ENCODE measurements at regions not wholly inside any gene's neighbourhood (a gene's known extent, or its start where the extent isn't known, plus 50 kb on each side); places are given as distances from the start of the nearest gene placed in this dataset.

GRCh38 chr3:107973961-107974360 is 116.9 kb downstream of the CD47 start:
- no peak for ATAC-seq
- DNase-seq (ENCODE audit: low spot score) = no peak
- intact Hi-C loops (cut with DNase I) = no loop called here

GRCh38 chr3:107973152-107973551 is 117.7 kb downstream of the CD47 start:
- ATAC-seq (no peak), DNase-seq (ENCODE audit: low spot score) (no peak)
- intact Hi-C loops (cut with DNase I) = no loop called here

GRCh38 chr3:107970993-107971580 is 119.7 kb downstream of the CD47 start:
- ATAC-seq (no peak), DNase-seq (ENCODE audit: low spot score) (no peak)
- intact Hi-C loops (cut with DNase I) = no loop called here

GRCh38 chr3:107969994-107970819 is 120.6 kb downstream of the CD47 start:
- DNase-seq (ENCODE audit: low spot score) (no peak), ATAC-seq (peak; percentile 59)
- intact Hi-C loops (cut with DNase I) = no loop called here

- ATAC-seq = no peak
- intact Hi-C loops (cut with DNase I) = no loop called here
These were observed 121.3 kb downstream of the CD47 start for GRCh38 chr3:107969525-107969924.

GRCh38 chr3:107966276-107966675 is 124.6 kb downstream of the CD47 start:
- intact Hi-C loops (cut with DNase I) = no loop called here
- ATAC-seq = peak; percentile 67
- no peak for DNase-seq (ENCODE audit: low spot score)

More at GRCh38 chr3:107969525-107969924, 121.3 kb downstream of the CD47 start:
- no peak for DNase-seq (ENCODE audit: low spot score)

- DNase-seq (ENCODE audit: low spot score) (no peak), ATAC-seq (no peak)
- intact Hi-C loops (cut with DNase I) = no loop called here
These were observed 125.6 kb downstream of the CD47 start for GRCh38 chr3:107965136-107965655.

GRCh38 chr3:107963581-107963980 is 127.2 kb downstream of the CD47 start:
- ATAC-seq (no peak), DNase-seq (ENCODE audit: low spot score) (no peak)
- intact Hi-C loops (cut with DNase I) = no loop called here

- no peak for DNase-seq (ENCODE audit: low spot score)
- intact Hi-C loops (cut with DNase I) = no loop called here
- no peak for ATAC-seq
These were observed 127.9 kb downstream of the CD47 start for GRCh38 chr3:107962946-107963345.

GRCh38 chr3:107962037-107962436 is 128.8 kb downstream of the CD47 start:
- intact Hi-C loops (cut with DNase I) = no loop called here
- no peak for DNase-seq (ENCODE audit: low spot score)
- no peak for ATAC-seq

- ATAC-seq = no peak
- DNase-seq (ENCODE audit: low spot score) = no peak
- intact Hi-C loops (cut with DNase I) = no loop called here
These were observed 131.2 kb downstream of the CD47 start for GRCh38 chr3:107959550-107960154.

GRCh38 chr3:107958146-107958545 is 132.7 kb downstream of the CD47 start:
- ATAC-seq (no peak), DNase-seq (ENCODE audit: low spot score) (no peak)
- intact Hi-C loops (cut with DNase I) = no loop called here

- DNase-seq (ENCODE audit: low spot score) = peak; percentile 84
- peak; percentile 98 for ATAC-seq
- intact Hi-C loops (cut with DNase I) = no loop called here
These were observed 133.6 kb downstream of the CD47 start for GRCh38 chr3:107956991-107957900.

- no peak for DNase-seq (ENCODE audit: low spot score)
- intact Hi-C loops (cut with DNase I) = no loop called here
- ATAC-seq = no peak
These were observed 136.0 kb downstream of the CD47 start for GRCh38 chr3:107954845-107955244.

GRCh38 chr3:107953722-107954121 is 137.1 kb downstream of the CD47 start:
- intact Hi-C loops (cut with DNase I) = no loop called here
- no peak for ATAC-seq
- no peak for DNase-seq (ENCODE audit: low spot score)

- intact Hi-C loops (cut with DNase I) = no loop called here
- DNase-seq (ENCODE audit: low spot score) (no peak), ATAC-seq (no peak)
These were observed 139.7 kb downstream of the CD47 start for GRCh38 chr3:107951126-107951525.

GRCh38 chr3:107950417-107950816 is 140.4 kb downstream of the CD47 start:
- intact Hi-C loops (cut with DNase I) = no loop called here
- no peak for DNase-seq (ENCODE audit: low spot score)
- ATAC-seq = no peak

GRCh38 chr3:107949394-107949970 is 141.3 kb downstream of the CD47 start:
- no peak for DNase-seq (ENCODE audit: low spot score)
- intact Hi-C loops (cut with DNase I) = no loop called here
- no peak for ATAC-seq

GRCh38 chr3:107947203-107947602 is 143.6 kb downstream of the CD47 start:
- DNase-seq (ENCODE audit: low spot score) (no peak), ATAC-seq (no peak)
- intact Hi-C loops (cut with DNase I) = no loop called here

Data from sciatic nerve (tissue), 2 donors.